HEK293 (cell line): ENCODE measurements at regions not wholly inside any gene's neighbourhood (a gene's known extent, or its start where the extent isn't known, plus 50 kb on each side); places are given as distances from the start of the nearest gene placed in this dataset.

Experiments used
- CTCF ChIA-PET: fragments of 350-600 bp; formaldehyde crosslinking; extraction: SDS; loops from one replicate; lab custom pipeline; 2021; ENCODE audit warnings: antibody characterized with exemption; lab: Yijun Ruan, JAX
- POLR2A ChIA-PET: fragments of 300-600 bp; formaldehyde crosslinking; extraction: SDS; loops from one replicate; lab custom pipeline; 2020; ENCODE audit warnings: antibody characterized with exemption, inconsistent platforms; lab: Yijun Ruan, JAX
- H3K27ac ChIP-seq: fragments of 200-500 bp; sonication (Bioruptor generic); 2 replicates; pipeline ENCODE4 v1.5.1; 2014; ENCODE audit warnings: low read depth, low read length, control low read depth, inconsistent platforms; ENCODE audit errors: extremely low read depth
- H3K36me3 ChIP-seq, 2 experiments: fragments of 200-500 bp in 1 of 2; sonication (Bioruptor generic) in 1 of 2; 1 replicate in 1 of 2; 2 replicates in 1 of 2; pipeline ENCODE4 v1.5.1; 2014 to 2017; ENCODE audit warnings: inconsistent platforms in 2 of 2, low read length in 2 of 2; ENCODE audit not compliant: control insufficient read depth in 2 of 2, insufficient read depth in 1 of 2
- H3K4me1 ChIP-seq: fragments of 200-500 bp; sonication (Bioruptor generic); 2 replicates; pipeline ENCODE4 v1.5.1; 2014; ENCODE audit warnings: mild to moderate bottlenecking, low read length, inconsistent platforms; ENCODE audit not compliant: control insufficient read depth, insufficient read depth
- H3K4me3 ChIP-seq: 2 replicates; pipeline ENCODE4 v1.5.1; 2011; ENCODE audit warnings: low read depth, mild to moderate bottlenecking, control low read depth, low read length, moderate library complexity
- H3K9me3 ChIP-seq: fragments of 200-500 bp; sonication (Bioruptor generic); 2 replicates; pipeline ENCODE4 v1.5.1; 2014; ENCODE audit warnings: low read depth, low read length, inconsistent platforms; ENCODE audit not compliant: control insufficient read depth, insufficient read depth
- EGR2 ChIP-seq: fragments of 450-650 bp; formaldehyde crosslinking; IDR thresholded peaks from 2 replicates; pipeline ENCODE4 v1.5.1; 2016; ENCODE audit warnings: low read depth, missing biosample characterization, missing genetic modification characterization
- GLI4 ChIP-seq: fragments of 450-650 bp; formaldehyde crosslinking; IDR thresholded peaks from 2 replicates; pipeline ENCODE4 v1.5.1; 2016; ENCODE audit warnings: missing biosample characterization, missing genetic modification characterization
- KLF10 ChIP-seq: fragments of 450-650 bp; IDR thresholded peaks from 2 replicates; pipeline ENCODE4 v1.5.1; 2018; ENCODE audit warnings: missing biosample characterization, mild to moderate bottlenecking, missing genetic modification characterization
- MYNN ChIP-seq: fragments of 450-650 bp; formaldehyde crosslinking; IDR thresholded peaks from 2 replicates; pipeline ENCODE4 v1.5.1; 2016; ENCODE audit warnings: missing biosample characterization, missing genetic modification characterization, borderline replicate concordance
- OSR2 ChIP-seq: fragments of 450-650 bp; formaldehyde crosslinking; IDR thresholded peaks from 2 replicates; pipeline ENCODE4 v1.5.1; 2016; ENCODE audit warnings: missing biosample characterization, missing genetic modification characterization
- SCRT1 ChIP-seq: fragments of 450-650 bp; formaldehyde crosslinking; IDR thresholded peaks from 2 replicates; pipeline ENCODE4 v1.5.1; 2016; ENCODE audit warnings: missing biosample characterization, missing genetic modification characterization, borderline replicate concordance
- ZBTB1 ChIP-seq: fragments of 450-650 bp; formaldehyde crosslinking; IDR thresholded peaks from 2 replicates; pipeline ENCODE4 v1.5.1; 2016; ENCODE audit warnings: missing biosample characterization, missing genetic modification characterization
- ZNF112 ChIP-seq: fragments of 450-650 bp; formaldehyde crosslinking; IDR thresholded peaks from 2 replicates; pipeline ENCODE4 v1.5.0; 2017; ENCODE audit warnings: missing biosample characterization, missing genetic modification characterization
- ZNF121 ChIP-seq: fragments of 450-650 bp; formaldehyde crosslinking; IDR thresholded peaks from 2 replicates; pipeline ENCODE4 v1.5.1; 2016; ENCODE audit warnings: missing biosample characterization, missing genetic modification characterization
- ZNF202 ChIP-seq: fragments of 450-650 bp; formaldehyde crosslinking; IDR thresholded peaks from 2 replicates; pipeline ENCODE4 v1.5.1; 2016; ENCODE audit warnings: missing biosample characterization, missing genetic modification characterization, borderline replicate concordance
- ZNF223 ChIP-seq: fragments of 450-650 bp; formaldehyde crosslinking; IDR thresholded peaks from 2 replicates; pipeline ENCODE4 v1.5.1; 2016; ENCODE audit warnings: missing biosample characterization, missing genetic modification characterization
- ZNF266 ChIP-seq: fragments of 450-650 bp; formaldehyde crosslinking; IDR thresholded peaks from 2 replicates; pipeline ENCODE4 v1.5.1; 2016; ENCODE audit warnings: missing biosample characterization, missing genetic modification characterization, low read depth
- ZNF274 ChIP-seq, 2 experiments: fragments of 200-500 bp in 1 of 2; fragments of 450-650 bp in 1 of 2; sonication (Bioruptor generic) in 1 of 2; formaldehyde crosslinking in 1 of 2; IDR thresholded peaks; 2 replicates each; pipeline versions ENCODE4 v1.5.1 to v1.6.1; 2014 to 2016; ENCODE audit warnings: borderline replicate concordance in 1 of 2, inconsistent platforms in 1 of 2, low read length in 1 of 2, missing biosample characterization in 1 of 2, missing genetic modification characterization in 1 of 2
- ZNF335 ChIP-seq: fragments of 450-650 bp; formaldehyde crosslinking; conservative IDR thresholded peaks from 2 replicates; pipeline ENCODE4 v1.5.1; 2016; ENCODE audit warnings: missing biosample characterization, missing genetic modification characterization
- ZNF350 ChIP-seq: fragments of 450-650 bp; formaldehyde crosslinking; IDR thresholded peaks from 2 replicates; pipeline ENCODE4 v1.5.0; 2017; ENCODE audit warnings: missing biosample characterization, mild to moderate bottlenecking, missing genetic modification characterization
- ZNF391 ChIP-seq: fragments of 450-650 bp; formaldehyde crosslinking; IDR thresholded peaks from 2 replicates; pipeline ENCODE4 v1.5.1; 2016; ENCODE audit warnings: low read depth, missing biosample characterization, missing genetic modification characterization, borderline replicate concordance
- ZNF521 ChIP-seq: fragments of 450-650 bp; formaldehyde crosslinking; IDR thresholded peaks from 2 replicates; pipeline ENCODE4 v1.5.1; 2017; ENCODE audit warnings: missing biosample characterization, mild to moderate bottlenecking, missing genetic modification characterization
- ZNF555 ChIP-seq: fragments of 450-650 bp; formaldehyde crosslinking; conservative IDR thresholded peaks from 2 replicates; pipeline ENCODE4 v1.5.1; 2017; ENCODE audit warnings: missing biosample characterization, mild to moderate bottlenecking, missing genetic modification characterization, inconsistent platforms
- ZNF664 ChIP-seq: fragments of 450-650 bp; formaldehyde crosslinking; IDR thresholded peaks from 2 replicates; pipeline ENCODE4 v1.5.1; 2016; ENCODE audit warnings: missing biosample characterization, missing genetic modification characterization
- ZNF701 ChIP-seq: fragments of 450-650 bp; formaldehyde crosslinking; IDR thresholded peaks from 2 replicates; pipeline ENCODE4 v1.5.1; 2016; ENCODE audit warnings: missing biosample characterization, missing genetic modification characterization
- ZNF785 ChIP-seq: fragments of 450-650 bp; formaldehyde crosslinking; IDR thresholded peaks from 2 replicates; pipeline ENCODE4 v1.5.1; 2016; ENCODE audit warnings: missing biosample characterization, missing genetic modification characterization
- TF ChIP-seq, protein P1 (sequence below): fragments of 450-650 bp; formaldehyde crosslinking; IDR thresholded peaks from 2 replicates; pipeline ENCODE4 v1.5.1; 2016; ENCODE audit warnings: missing biosample characterization, missing genetic modification characterization
- TF ChIP-seq, protein P2 (sequence below): fragments of 450-650 bp; formaldehyde crosslinking; conservative IDR thresholded peaks from 2 replicates; pipeline ENCODE4 v1.5.1; 2016; ENCODE audit warnings: low read depth, missing biosample characterization, missing genetic modification characterization
- TF ChIP-seq, protein P3 (sequence below): fragments of 450-650 bp; formaldehyde crosslinking; IDR thresholded peaks from 2 replicates; pipeline ENCODE4 v1.5.0; 2017; ENCODE audit warnings: missing biosample characterization, missing genetic modification characterization, borderline replicate concordance
- TF ChIP-seq, protein P4 (sequence below): fragments of 450-650 bp; formaldehyde crosslinking; IDR thresholded peaks from 2 replicates; pipeline ENCODE4 v1.5.1; 2016; ENCODE audit warnings: missing biosample characterization, missing genetic modification characterization, low read depth

DNA sequence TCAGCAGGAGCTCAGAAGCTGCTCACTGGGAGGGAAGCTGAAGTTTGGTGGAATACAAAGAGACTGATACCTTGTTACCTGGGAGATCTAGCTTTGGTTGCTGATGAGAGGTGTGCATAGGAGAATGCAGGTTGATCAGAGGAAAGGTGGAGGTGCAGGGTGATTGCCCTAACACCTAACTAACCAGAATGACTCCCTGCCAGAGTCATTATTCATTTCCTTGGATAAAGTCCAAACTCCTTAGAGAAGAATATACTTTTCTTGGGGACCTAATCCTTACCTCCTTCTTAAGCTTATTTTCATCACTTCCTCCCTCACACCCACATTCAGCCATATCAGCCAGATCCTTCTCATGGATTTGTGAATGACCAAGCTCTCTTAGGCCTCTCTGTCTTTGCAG lies 814.2 kb upstream of the TENM4 start (continued):
- TF ChIP-seq, protein P1, sequence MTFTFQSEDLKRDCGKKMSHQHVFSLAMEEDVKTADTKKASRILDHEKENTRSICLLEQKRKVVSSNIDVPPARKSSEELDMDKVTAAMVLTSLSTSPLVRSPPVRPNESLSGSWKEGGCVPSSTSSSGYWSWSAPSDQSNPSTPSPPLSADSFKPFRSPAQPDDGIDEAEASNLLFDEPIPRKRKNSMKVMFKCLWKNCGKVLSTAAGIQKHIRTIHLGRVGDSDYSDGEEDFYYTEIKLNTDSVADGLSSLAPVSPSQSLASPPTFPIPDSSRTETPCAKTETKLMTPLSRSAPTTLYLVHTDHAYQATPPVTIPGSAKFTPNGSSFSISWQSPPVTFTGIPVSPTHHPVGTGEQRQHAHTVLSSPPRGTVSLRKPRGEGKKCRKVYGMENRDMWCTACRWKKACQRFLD = no peak
- TF ChIP-seq SCRT1 (no peak), ZNF785 (tag by site-specific recombination) (no peak), ZNF391 (no peak), ZNF274 (IDR thresholded peaks at IDR 0.05; ENCODE audit: low read length) (no peak), ZNF274 (tag by site-specific recombination; IDR thresholded peaks at IDR 0.05; ENCODE audit: borderline replicate concordance) (no peak), ZNF701 (tag by site-specific recombination) (no peak)
- TF ChIP-seq, protein P2, sequence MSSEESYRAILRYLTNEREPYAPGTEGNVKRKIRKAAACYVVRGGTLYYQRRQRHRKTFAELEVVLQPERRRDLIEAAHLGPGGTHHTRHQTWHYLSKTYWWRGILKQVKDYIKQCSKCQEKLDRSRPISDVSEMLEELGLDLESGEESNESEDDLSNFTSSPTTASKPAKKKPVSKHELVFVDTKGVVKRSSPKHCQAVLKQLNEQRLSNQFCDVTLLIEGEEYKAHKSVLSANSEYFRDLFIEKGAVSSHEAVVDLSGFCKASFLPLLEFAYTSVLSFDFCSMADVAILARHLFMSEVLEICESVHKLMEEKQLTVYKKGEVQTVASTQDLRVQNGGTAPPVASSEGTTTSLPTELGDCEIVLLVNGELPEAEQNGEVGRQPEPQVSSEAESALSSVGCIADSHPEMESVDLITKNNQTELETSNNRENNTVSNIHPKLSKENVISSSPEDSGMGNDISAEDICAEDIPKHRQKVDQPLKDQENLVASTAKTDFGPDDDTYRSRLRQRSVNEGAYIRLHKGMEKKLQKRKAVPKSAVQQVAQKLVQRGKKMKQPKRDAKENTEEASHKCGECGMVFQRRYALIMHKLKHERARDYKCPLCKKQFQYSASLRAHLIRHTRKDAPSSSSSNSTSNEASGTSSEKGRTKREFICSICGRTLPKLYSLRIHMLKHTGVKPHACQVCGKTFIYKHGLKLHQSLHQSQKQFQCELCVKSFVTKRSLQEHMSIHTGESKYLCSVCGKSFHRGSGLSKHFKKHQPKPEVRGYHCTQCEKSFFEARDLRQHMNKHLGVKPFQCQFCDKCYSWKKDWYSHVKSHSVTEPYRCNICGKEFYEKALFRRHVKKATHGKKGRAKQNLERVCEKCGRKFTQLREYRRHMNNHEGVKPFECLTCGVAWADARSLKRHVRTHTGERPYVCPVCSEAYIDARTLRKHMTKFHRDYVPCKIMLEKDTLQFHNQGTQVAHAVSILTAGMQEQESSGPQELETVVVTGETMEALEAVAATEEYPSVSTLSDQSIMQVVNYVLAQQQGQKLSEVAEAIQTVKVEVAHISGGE (tag by site-specific recombination) = no peak

DNA sequence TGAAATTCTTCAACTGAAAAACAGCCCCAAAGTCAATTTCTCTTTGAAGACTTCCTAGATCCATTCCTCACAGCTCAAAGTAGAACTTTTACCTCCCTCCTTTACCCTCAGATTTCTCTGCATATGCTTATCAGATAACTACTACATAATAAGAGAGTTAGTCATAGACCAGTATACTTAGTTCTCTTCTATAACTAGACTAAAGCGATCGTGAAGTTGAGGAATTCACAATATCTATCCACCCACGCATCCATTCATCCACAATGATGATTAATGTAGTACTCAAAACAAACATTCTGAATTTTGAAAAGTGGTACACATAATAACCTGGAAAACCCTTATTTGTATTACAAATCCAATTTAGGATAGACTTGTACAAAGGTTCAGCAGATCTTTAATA lies 800.9 kb upstream of the TENM4 start:
- Histone ChIP-seq H3K4me1 (no peaks in the 10 kb centered on the region), H3K36me3 (no peaks in the 10 kb centered on the region), H3K9me3 (no peaks in the 10 kb centered on the region), H3K4me3 (no peak overlapping the region), H3K27ac (no peak overlapping the region)
- TF ChIP-seq ZNF350 (no peak), ZNF112 (no peak), EGR2 (tag by site-specific recombination) (no peak), GLI4 (tag by site-specific recombination) (no peak), MYNN (tag by site-specific recombination) (no peak), ZNF266 (no peak), ZBTB1 (no peak), ZNF202 (tag by site-specific recombination) (no peak), ZNF335 (tag by site-specific recombination) (no peak), OSR2 (tag by site-specific recombination) (no peak), ZNF121 (no peak), ZNF223 (tag by site-specific recombination) (no peak), ZNF664 (tag by site-specific recombination) (no peak), KLF10 (tag by site-specific recombination) (no peak), ZNF521 (tag by site-specific recombination) (no peak), ZNF555 (no peak)
- TF ChIP-seq, protein P3, sequence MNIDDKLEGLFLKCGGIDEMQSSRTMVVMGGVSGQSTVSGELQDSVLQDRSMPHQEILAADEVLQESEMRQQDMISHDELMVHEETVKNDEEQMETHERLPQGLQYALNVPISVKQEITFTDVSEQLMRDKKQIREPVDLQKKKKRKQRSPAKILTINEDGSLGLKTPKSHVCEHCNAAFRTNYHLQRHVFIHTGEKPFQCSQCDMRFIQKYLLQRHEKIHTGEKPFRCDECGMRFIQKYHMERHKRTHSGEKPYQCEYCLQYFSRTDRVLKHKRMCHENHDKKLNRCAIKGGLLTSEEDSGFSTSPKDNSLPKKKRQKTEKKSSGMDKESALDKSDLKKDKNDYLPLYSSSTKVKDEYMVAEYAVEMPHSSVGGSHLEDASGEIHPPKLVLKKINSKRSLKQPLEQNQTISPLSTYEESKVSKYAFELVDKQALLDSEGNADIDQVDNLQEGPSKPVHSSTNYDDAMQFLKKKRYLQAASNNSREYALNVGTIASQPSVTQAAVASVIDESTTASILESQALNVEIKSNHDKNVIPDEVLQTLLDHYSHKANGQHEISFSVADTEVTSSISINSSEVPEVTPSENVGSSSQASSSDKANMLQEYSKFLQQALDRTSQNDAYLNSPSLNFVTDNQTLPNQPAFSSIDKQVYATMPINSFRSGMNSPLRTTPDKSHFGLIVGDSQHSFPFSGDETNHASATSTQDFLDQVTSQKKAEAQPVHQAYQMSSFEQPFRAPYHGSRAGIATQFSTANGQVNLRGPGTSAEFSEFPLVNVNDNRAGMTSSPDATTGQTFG (tag by site-specific recombination) = no peak
- TF ChIP-seq, protein P4, sequence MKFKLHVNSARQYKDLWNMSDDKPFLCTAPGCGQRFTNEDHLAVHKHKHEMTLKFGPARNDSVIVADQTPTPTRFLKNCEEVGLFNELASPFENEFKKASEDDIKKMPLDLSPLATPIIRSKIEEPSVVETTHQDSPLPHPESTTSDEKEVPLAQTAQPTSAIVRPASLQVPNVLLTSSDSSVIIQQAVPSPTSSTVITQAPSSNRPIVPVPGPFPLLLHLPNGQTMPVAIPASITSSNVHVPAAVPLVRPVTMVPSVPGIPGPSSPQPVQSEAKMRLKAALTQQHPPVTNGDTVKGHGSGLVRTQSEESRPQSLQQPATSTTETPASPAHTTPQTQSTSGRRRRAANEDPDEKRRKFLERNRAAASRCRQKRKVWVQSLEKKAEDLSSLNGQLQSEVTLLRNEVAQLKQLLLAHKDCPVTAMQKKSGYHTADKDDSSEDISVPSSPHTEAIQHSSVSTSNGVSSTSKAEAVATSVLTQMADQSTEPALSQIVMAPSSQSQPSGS (tag by site-specific recombination) = no peak
- ChIA-PET POLR2A (no interaction called here), CTCF (no interaction called here)
